ENCODE measurements at regions not wholly inside any gene's neighbourhood (a gene's known extent, or its start where the extent isn't known, plus 50 kb on each side); places are given as distances from the start of the nearest gene placed in this dataset.

GRCh38 chr10:62740885-62741745, 63.4 kb upstream of the ADO start:
- Mint-ChIP-seq H3K4me3 (no peak overlapping the region), H3K9me3 (no peaks in the 10 kb centered on the region), H3K4me1 (peaks cover 7% of the 10 kb centered on the region; the same call in 1 of the 3 replicates), H3K27ac (no peak overlapping the region; the same call in 1 of the 2 replicates), H3K36me3 (ENCODE audit: low read depth) (no peaks in the 10 kb centered on the region), H3K27me3 (ENCODE audit: insufficient read depth, low read depth, poor library complexity) (no peaks in the 10 kb centered on the region)
- 0 out of 2 replicates have a peak overlapping the region, but pooled peaks have one; percentile 82 for H2AFZ ChIP-seq
- no peaks in the 10 kb centered on the region for H4K20me1 ChIP-seq (replicated peaks; ENCODE audit: insufficient read depth)
- ATAC-seq (peak; percentile 42; the same call in 2 of the 3 replicates), DNase-seq (ENCODE audit: low spot score) (no peak)
- TF ChIP-seq JUNB (IDR thresholded peaks at IDR 0.05; ENCODE audit: unreplicated experiment) (no peak), CREB1 (CRISPR knock-in tag; IDR thresholded peaks at IDR 0.05; ENCODE audit: low read depth) (no peak), EZH2 (IDR thresholded peaks at IDR 0.05; ENCODE audit: low read depth, unreplicated experiment) (no peak), STAT1 (IDR thresholded peaks at IDR 0.05; ENCODE audit: unreplicated experiment) (no peak), ETS1 (IDR thresholded peaks at IDR 0.05) (no peak), ZNF462 (CRISPR knock-in tag; IDR thresholded peaks at IDR 0.05) (no peak), EZH2phosphoT487 (IDR thresholded peaks at IDR 0.05; ENCODE audit: unreplicated experiment) (no peak), POLR2AphosphoS5 (IDR thresholded peaks at IDR 0.05; ENCODE audit: low read depth) (no peak), NANOG (IDR thresholded peaks at IDR 0.05; ENCODE audit: borderline replicate concordance) (no peak), CTCF (conservative IDR thresholded peaks at IDR 0.05; ENCODE audit: low read depth in 2 of 2) (no peak), ZNF114 (CRISPR knock-in tag; IDR thresholded peaks at IDR 0.05) (no peak), REST (IDR thresholded peaks at IDR 0.05; ENCODE audit: unreplicated experiment) (no peak), ZNF331 (CRISPR knock-in tag; IDR thresholded peaks at IDR 0.05; ENCODE audit: low read depth) (no peak)
- no peak overlapping the region for H3K4me3 ChIP-seq
- H3K36me3 ChIP-seq (ENCODE audit: insufficient read depth) = no peaks in the 10 kb centered on the region
- H3F3A ChIP-seq (replicated peaks; ENCODE audit: low read depth) = no peaks in the 10 kb centered on the region
- H3K9me2 ChIP-seq (ENCODE audit: insufficient read depth) = peaks cover 8% of the 10 kb centered on the region
- no peak overlapping the region for H3K27ac ChIP-seq (ENCODE audit: low read depth)
- H3K79me2 ChIP-seq (replicated peaks; ENCODE audit: insufficient read depth) = no peaks in the 10 kb centered on the region
- no peaks in the 10 kb centered on the region for H3K27me3 ChIP-seq (ENCODE audit: insufficient read depth)
- no peaks in the 10 kb centered on the region for H3K4me1 ChIP-seq (ENCODE audit: insufficient read depth)
- no peak overlapping the region for H3K4me2 ChIP-seq
